ENCODE measurements at regions not wholly inside any gene's neighbourhood (a gene's known extent, or its start where the extent isn't known, plus 50 kb on each side); places are given as distances from the start of the nearest gene placed in this dataset.

GRCh38 chr15:77768107-77768506 is 135.4 kb upstream of the LINGO1 start:
- TF ChIP-seq, protein P1, sequence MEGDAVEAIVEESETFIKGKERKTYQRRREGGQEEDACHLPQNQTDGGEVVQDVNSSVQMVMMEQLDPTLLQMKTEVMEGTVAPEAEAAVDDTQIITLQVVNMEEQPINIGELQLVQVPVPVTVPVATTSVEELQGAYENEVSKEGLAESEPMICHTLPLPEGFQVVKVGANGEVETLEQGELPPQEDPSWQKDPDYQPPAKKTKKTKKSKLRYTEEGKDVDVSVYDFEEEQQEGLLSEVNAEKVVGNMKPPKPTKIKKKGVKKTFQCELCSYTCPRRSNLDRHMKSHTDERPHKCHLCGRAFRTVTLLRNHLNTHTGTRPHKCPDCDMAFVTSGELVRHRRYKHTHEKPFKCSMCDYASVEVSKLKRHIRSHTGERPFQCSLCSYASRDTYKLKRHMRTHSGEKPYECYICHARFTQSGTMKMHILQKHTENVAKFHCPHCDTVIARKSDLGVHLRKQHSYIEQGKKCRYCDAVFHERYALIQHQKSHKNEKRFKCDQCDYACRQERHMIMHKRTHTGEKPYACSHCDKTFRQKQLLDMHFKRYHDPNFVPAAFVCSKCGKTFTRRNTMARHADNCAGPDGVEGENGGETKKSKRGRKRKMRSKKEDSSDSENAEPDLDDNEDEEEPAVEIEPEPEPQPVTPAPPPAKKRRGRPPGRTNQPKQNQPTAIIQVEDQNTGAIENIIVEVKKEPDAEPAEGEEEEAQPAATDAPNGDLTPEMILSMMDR (IDR thresholded peaks at IDR 0.05), result no peak
- TF ChIP-seq POLR2A (IDR thresholded peaks at IDR 0.05), result no peak
- TF ChIP-seq EP300 (IDR thresholded peaks at IDR 0.05), result no peak
- peaks cover 0 to 23% of the 10 kb centered on the region in 2 donors for H3K27me3 ChIP-seq
- H3K27ac ChIP-seq, result no peak overlapping the region
- no peaks in the 10 kb centered on the region for H3K36me3 ChIP-seq
- no peaks in the 10 kb centered on the region for H3K4me1 ChIP-seq
- no peak for DNase-seq (ENCODE audit: low spot score in 2 of 2)
- no peak overlapping the region for H3K4me3 ChIP-seq
- H3K9me3 ChIP-seq, result no peaks in the 10 kb centered on the region
- WGBS, 2 donors, result 47 to 49% methylated on average over 5 of the region's 5 CpGs

DNA sequence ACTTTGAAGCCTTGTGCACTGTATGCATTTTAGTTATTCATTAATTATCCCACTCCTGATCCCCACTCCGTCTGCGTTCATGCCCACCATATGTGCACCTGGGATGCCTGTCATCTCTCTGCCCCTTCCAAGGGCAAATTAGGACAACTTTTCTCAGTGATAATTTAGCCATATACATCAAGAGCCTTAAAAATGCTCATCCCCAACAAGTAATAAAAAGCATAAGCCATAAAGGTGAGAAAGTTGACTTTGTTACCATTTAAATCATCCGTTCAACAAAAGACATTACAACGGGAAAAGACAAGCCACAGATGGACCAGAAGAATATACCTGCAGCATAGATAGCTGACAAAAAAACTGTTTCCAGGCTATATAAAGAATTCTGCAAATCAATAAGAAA is 131.4 kb upstream of the LINGO1 start:
- DNase-seq (ENCODE audit: low spot score in 2 of 2), result no peak
- 84 to 85% methylated on average over 4 of the region's 4 CpGs for WGBS, 2 donors
- no peak overlapping the region for H3K4me3 ChIP-seq
- no peaks in the 10 kb centered on the region for H3K36me3 ChIP-seq
- H3K27ac ChIP-seq, result no peak overlapping the region
- no peak for TF ChIP-seq EP300 (IDR thresholded peaks at IDR 0.05)
- TF ChIP-seq, protein P1 (IDR thresholded peaks at IDR 0.05), result no peak
- no peak for TF ChIP-seq POLR2A (IDR thresholded peaks at IDR 0.05)
- peaks cover 0 to 23% of the 10 kb centered on the region in 2 donors for H3K27me3 ChIP-seq
- H3K4me1 ChIP-seq, result peaks cover 0 to 7% (median 0%) of the 10 kb centered on the region in 4 donors
- H3K9me3 ChIP-seq, result no peaks in the 10 kb centered on the region

GRCh38 chr15:77762747-77763355 is 130.1 kb upstream of the LINGO1 start:
- H3K27ac ChIP-seq, result no peak overlapping the region
- peaks cover 0 to 10% of the 10 kb centered on the region in 2 donors for H3K27me3 ChIP-seq
- peaks cover 0 to 7% (median 0%) of the 10 kb centered on the region in 4 donors for H3K4me1 ChIP-seq
- TF ChIP-seq, protein P1 (IDR thresholded peaks at IDR 0.05), result no peak
- TF ChIP-seq EP300 (IDR thresholded peaks at IDR 0.05) (no peak), POLR2A (IDR thresholded peaks at IDR 0.05) (no peak)
- H3K36me3 ChIP-seq, result no peaks in the 10 kb centered on the region
- H3K9me3 ChIP-seq, result no peaks in the 10 kb centered on the region
- 72 to 75% methylated on average over 15 of the region's 15 CpGs for WGBS, 2 donors
- DNase-seq (ENCODE audit: low spot score in 2 of 2), result no peak
- no peak overlapping the region for H3K4me3 ChIP-seq

DNA sequence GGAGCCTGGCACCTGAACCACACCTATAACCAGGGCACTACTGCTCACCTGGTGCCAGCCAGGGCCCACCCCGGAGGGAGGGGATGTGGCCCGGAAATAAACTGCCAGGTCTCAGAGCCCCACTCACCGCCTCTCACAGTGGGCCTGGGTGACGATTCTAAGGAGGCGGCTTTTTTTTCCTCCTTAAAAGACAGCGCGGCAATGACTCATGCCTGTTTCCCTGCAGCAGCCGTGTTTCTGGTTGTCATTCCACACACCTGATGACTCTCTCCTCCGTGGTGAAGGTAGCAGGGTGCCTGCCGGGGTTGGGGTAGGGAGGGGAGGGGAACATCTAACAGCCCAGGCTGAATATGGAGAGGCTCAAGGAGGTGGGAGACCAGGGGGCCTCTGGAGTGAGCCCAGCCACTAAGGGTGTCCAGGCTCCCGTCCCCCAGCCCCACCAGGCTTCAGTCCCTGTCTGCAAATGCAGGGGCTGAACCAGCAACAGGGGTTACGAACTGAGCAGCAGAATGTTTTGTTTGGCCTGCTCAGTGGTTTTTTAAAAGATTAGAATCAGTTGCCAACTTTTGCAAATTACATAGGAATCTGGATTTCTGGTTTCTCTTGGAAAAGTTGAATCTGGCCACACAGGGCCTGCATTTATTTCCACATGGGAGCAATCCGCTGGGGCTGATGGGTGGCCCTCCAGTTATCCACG is 127.3 kb upstream of the LINGO1 start:
- peaks cover 0 to 7% (median 0%) of the 10 kb centered on the region in 4 donors for H3K4me1 ChIP-seq
- H3K9me3 ChIP-seq, result no peaks in the 10 kb centered on the region
- DNase-seq (ENCODE audit: low spot score in 2 of 2), result no peak
- peaks cover 0 to 4% of the 10 kb centered on the region in 2 donors for H3K27me3 ChIP-seq
- 42 to 47% methylated on average over 14 of the region's 14 CpGs for WGBS, 2 donors
- TF ChIP-seq EP300 (IDR thresholded peaks at IDR 0.05) (no peak), POLR2A (IDR thresholded peaks at IDR 0.05) (no peak)
- TF ChIP-seq, protein P1 (IDR thresholded peaks at IDR 0.05), result no peak
- H3K27ac ChIP-seq, result no peak overlapping the region
- no peak overlapping the region for H3K4me3 ChIP-seq
- H3K36me3 ChIP-seq, result no peaks in the 10 kb centered on the region

- H3K27me3 ChIP-seq, result peaks cover 0 to 9% of the 10 kb centered on the region in 2 donors
Observed at GRCh38 chr15:77753939-77754338, 121.2 kb upstream of the LINGO1 start.

More at GRCh38 chr15:77753939-77754338, 121.2 kb upstream of the LINGO1 start:
- Histone ChIP-seq H3K4me3 (no peak overlapping the region), H3K36me3 (no peaks in the 10 kb centered on the region), H3K9me3 (no peaks in the 10 kb centered on the region), H3K4me1 (no peaks in the 10 kb centered on the region), H3K27ac (no peak overlapping the region)
- no peak for TF ChIP-seq EP300 (IDR thresholded peaks at IDR 0.05)
- TF ChIP-seq, protein P1 (IDR thresholded peaks at IDR 0.05), result no peak
- TF ChIP-seq POLR2A (IDR thresholded peaks at IDR 0.05), result no peak
- no peak for DNase-seq (ENCODE audit: low spot score in 2 of 2)

Measured in tibial nerve (tissue), 4 donors.